ENCODE measurements at regions not wholly inside any gene's neighbourhood (a gene's known extent, or its start where the extent isn't known, plus 50 kb on each side); places are given as distances from the start of the nearest gene placed in this dataset.
"Not testable (repeated sequence)": the region's sequence is repeated elsewhere in the genome, so short reads cannot be mapped to it uniquely, and the experiment has no call there.

DNA sequence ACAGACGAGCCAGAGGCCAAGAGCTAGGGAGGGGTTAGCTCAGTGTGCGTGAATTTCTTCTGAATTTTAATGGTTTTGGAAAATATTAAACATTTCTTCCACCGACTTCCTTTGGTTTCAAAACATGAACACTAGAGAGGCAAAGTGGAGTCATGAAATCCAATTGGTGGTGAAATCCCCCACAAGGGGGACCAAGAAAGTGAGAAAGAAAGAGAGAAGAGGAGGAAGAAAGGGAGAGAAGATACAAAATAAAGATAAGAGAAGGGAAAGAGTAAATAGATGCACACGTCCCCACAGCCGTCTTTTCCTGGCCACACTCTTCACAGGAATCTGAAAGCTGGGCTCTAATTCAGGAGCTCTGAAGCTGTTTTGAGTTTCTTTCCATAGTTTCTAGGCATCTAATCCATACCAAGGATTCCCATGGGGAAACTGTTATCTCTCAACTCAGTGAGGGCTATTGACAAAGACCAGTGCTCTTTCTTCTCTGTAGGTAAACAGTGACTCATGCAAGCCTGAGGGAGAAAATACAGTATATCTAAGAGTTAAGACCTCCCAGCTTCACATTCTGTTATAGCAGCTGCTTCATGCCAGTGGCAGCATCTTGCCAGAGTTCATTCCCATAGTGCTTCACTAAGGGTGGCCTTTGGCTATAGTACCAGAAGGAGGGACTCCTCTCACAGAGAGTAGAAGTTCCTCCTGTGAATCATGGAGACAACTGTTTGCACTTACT, 115.8 kb upstream of the LIFR start:
- no peak for DNase-seq (ENCODE audit: extremely low read depth in 1 of 11, low read depth in 9 of 11, low spot score in 4 of 11)

DNA sequence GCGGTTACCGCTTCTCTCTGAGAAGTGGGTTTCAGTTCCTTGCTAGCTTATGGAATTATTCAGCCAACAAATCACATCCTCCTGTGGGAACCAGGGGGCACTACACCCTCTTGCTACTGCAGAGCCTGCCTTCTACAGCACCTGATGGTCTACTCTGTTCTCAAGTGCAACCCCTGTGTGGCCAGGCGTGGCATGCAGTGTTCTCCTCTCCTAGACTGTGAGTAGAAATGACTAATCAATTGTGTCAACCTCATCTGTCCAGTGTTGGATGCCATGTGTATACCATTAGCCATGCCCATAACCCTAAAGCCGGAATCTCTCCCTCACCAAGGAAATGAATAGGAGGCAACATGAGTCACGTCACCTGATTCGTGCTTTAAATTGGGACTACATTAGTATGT, 117.2 kb upstream of the LIFR start:
- no peak for DNase-seq (ENCODE audit: extremely low read depth in 1 of 11, low read depth in 9 of 11, low spot score in 4 of 11)

DNA sequence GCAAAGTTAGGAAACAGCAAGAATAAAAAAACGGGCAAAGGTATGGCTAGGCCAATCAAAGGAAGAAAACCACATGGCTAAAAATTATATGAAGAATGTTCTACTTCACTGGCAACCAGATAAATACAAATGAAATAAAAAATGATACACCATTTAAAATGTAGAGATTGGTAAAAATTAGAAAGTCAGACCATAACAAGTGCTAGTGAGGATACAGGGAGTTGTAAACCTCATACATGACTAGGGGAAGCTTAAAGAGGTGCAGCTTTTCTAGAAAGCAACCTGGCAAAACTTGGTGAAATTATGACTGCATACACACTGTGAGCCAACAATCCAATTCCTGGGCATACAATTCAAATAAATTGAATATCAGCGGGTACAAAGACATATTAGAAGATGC, 119.0 kb upstream of the LIFR start:
- DNase-seq (ENCODE audit: extremely low read depth in 1 of 11, low read depth in 9 of 11, low spot score in 4 of 11) = no peak

DNA sequence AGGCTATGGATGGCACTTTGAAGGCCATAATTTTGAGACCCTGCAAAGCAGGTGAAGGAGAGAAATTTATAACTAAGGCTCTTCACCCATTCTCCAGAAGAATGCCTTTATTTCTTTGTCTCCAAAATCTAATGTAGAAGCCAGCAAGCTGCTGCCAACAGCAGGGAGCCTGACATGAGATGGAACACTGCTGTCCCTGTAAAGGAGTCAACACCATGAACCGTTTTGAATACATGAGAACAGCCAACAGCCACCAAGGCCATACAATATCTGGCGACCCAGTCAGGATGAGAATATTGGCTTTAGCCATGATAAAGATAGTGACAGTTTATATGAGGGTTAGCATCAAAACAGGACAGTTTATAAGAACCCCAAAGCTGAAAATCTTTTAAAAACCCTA, 121.2 kb upstream of the LIFR start:
- no peak for DNase-seq (ENCODE audit: extremely low read depth in 1 of 11, low read depth in 9 of 11, low spot score in 4 of 11)

DNA sequence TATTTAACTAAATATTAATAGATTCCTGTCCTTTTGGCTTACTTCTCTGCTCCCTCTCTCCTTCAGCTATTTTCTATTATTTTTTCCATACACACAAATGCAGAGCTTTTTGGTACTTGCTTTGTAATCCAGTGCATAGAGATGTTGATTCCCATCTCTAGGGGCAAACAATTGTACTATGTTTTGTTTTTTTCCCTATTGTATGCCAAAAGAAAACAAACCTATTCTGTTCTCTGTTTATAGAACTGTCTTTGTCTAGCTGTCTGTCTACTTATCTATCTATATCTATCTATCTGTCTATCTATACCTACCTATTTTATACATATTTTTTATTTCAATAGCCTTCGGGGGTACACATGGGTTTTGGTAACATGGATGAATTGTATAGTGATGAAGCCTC, 121.6 kb upstream of the LIFR start:
- no peak for DNase-seq (ENCODE audit: extremely low read depth in 1 of 11, low read depth in 9 of 11, low spot score in 4 of 11)

DNA sequence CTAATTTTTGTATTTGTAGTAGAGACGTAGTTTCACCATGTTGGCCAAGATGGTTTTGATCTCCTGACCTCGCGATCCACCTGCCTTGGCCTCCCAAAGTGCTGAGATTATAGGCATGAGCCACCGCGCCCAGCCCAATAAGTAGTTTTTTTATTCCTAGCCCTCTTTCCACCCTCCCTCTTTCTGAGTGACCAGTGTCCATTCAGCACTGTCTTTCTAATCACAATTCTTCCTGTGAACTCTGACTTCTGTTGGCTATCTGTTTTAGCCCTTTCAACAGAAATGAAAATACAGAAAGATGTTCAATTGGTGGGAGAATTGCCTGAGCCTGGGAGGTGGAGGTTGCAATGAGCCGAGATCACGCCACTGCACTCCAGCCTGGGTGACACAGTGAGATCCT, 122.3 kb upstream of the LIFR start:
- not testable (repeated sequence) for DNase-seq (ENCODE audit: extremely low read depth in 1 of 11, low read depth in 9 of 11, low spot score in 4 of 11)

DNA sequence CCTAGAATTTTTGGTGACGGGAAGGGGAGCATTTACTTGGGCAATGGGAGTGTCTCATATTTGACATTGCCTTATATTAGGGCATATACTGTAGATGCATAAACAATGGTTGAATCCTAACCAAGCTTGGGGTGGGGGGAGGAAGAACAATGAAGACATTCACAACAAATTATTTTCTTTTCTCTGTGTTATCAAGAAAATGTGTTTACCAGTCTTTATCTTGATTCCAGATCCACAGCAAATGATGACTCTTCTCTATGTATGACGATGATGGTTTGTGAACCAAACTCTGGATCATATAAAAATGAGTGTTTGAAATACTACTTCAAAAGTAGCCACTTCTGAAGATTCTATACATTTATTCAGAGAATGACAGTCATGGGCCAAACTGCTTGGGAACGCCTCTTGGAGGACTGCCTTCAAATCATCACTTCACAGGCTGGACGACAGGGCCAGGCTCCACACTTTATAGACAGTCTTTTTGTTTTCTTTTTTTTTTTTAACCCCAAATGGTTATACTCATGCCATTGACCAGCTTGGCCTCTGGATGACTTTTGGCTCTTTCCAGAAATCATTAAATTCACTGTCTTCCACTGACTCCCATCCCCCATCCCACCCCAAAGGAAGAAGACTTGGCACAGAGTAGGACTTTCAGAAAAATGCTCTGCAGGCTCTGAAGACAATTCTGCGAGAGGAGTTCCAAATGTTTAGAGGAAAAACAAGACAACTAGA, 123.8 kb upstream of the LIFR start:
- peak in 6 of 11 donors; percentile 36 to 63 (median 54) for DNase-seq (ENCODE audit: extremely low read depth in 1 of 11, low read depth in 9 of 11, low spot score in 4 of 11)

DNA sequence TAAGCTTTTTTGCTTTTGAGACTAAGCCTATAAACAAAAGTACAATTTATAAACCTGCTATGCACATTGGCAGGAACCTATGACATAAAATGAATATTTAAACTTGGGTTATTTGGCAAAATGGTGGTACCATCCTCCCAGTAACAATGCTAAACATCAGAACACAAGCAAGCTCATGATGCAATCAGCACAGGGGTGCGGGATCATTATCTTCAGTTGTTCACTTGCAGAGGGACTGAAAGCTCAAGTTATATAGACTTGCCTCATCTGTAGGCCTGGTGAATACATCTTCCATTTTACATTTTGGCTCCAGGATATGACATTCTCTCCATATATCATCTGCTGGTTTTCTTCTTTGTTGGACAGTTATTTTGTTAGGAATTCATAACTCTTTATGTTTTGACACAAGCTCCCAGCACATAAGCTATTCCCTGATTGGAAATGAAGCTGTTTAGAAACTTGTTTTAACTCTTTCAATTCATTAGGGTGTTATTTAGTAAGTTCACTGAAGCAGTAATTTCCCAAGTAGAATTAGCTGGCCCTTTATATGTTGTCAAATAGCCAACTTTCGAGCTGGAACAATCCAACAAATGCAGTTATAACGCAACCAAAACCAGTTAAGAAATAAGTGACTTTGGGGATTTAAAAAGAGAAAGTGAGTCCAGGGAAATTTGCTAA, 124.7 kb upstream of the LIFR start:
- no peak for DNase-seq (ENCODE audit: extremely low read depth in 1 of 11, low read depth in 9 of 11, low spot score in 4 of 11)

DNA sequence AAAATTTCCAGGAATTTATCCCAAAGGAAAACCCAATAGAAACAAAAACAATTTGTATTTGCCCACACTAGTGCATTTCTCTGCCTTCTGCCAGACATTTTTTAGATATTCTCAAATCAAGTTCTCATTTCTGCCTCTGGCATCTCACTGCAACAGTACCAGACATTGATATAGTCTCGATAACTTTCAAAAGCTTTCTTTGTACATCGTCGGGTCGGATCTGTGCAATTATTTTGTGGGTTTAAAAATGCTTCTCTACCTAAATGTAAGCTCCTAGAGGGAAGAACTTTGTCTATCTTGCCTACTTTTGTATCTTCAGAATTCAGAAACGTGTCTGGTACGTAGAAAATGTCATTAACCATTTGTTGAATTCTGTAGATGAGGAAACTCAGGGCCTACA, 125.5 kb upstream of the LIFR start:
- no peak for DNase-seq (ENCODE audit: extremely low read depth in 1 of 11, low read depth in 9 of 11, low spot score in 4 of 11)

DNA sequence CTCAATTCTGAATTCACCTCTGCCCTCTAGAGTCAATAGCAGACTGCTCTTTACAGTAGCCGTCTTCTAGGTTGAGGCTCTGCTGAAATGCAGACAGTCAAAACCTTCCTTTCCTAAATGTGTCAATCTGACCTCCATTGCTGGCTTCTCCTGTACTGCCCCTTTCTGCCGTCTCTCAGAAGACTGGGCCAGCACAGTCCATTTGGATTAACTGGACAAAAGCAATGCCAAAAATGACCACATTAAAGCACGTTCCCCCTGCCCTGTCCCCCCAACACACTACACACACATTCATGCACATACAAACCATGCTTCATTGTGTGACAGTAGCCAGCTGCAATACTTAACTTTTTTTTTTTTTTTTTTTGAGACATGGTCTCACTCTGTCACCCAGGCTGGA, 130.2 kb upstream of the LIFR start:
- no peak for DNase-seq (ENCODE audit: extremely low read depth in 1 of 11, low read depth in 9 of 11, low spot score in 4 of 11)

DNA sequence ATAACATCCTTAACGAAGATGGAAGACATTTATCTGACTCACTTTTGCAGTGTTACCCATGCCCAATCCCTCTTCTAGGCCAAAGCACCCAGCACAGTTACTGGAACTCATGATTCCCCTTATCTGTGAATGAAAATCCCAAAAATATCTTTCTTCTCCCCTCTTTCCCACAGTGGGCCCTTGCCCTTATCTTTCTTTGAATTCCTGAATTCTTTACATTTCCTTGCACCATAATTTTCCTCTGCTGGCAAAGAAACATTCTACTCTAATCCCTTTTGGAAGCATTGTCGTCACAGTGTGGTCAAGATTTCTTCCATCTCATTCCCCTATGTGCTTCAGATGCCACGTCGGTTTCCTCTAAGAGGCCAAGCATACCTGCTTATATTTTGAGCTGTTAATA, 135.9 kb upstream of the LIFR start:
- no peak for DNase-seq (ENCODE audit: extremely low read depth in 1 of 11, low read depth in 9 of 11, low spot score in 4 of 11)

DNA sequence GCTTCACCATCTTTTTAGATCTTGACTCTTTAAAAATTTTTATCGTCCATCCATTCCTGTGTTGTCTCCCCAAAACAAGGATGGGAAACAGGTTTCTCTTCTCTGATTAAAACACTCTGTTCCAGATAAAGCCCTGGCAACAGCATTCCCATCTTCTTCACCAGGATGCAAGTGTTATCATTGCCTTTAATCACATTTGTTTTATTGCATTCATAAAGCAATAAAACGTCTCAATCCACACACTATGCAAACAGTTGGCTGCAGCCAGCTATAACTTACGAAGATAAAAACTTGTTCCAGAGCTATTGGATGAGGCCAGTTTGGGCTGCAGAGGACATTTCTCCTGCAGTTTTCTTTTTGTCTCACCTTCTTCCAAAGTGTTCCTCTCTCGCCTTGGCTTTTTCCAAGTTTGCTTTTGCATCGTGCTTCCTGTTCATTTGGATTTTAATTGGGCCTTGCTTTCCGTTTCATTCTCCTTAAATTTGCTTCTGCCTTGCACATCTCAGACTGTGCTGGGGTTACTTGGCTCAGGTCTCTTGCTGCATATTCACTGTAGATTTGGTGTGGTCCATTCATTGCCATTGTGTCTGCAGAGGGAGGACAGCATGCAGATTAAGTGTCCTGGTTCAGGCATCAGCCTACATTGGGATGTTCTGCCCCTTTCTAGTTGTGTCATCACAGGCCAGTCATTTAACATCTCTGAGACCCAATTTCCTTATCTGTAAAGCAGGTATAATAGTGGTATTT, 136.5 kb upstream of the LIFR start:
- DNase-seq (ENCODE audit: extremely low read depth in 1 of 11, low read depth in 9 of 11, low spot score in 4 of 11) = no peak

DNA sequence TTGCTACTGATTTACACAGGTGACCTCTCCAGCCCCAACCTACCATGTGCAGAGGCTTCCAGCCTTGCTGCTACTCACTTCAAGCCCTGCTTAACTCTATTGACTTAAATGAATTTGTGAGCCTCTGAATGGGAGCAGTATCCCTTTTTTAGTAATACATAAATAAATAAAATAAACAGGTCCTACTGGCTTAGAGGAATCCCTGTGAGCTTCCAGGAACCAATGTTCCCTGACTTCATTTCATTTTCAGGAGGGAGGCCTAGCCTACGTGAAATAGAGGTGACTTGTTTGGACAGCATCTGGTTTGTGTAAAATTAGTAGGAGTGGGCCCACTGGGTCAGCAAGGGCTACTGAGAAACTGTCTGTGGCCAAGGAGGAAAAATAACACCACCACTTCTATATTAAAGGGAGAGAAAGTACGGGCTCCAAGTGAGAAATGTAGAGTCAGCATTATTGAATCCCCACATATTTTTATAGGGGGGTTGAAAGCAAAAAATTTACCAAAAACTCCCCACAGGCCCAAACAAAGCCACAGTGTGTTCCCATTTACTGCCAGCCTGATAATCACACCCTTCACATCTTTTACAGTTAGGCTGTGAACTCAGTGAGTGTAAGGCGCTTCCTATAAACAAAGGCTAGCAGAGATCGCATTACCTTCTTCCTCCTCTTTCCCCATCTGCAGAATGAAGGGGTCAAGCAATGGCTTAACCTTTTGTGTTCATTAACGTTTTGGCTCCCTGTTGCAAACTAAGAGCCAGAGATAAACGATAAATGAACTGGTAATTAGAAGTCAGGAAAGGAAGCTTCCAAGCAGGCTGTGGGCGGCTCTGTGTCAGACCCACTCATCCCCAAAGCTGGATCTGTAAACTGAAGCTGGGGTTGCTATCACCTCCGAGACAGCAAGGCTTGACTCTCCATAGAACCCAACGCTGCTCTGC, 138.8 kb upstream of the LIFR start:
- peak in 6 of 11 donors; percentile 32 to 55 (median 38) for DNase-seq (ENCODE audit: extremely low read depth in 1 of 11, low read depth in 9 of 11, low spot score in 4 of 11)

DNA sequence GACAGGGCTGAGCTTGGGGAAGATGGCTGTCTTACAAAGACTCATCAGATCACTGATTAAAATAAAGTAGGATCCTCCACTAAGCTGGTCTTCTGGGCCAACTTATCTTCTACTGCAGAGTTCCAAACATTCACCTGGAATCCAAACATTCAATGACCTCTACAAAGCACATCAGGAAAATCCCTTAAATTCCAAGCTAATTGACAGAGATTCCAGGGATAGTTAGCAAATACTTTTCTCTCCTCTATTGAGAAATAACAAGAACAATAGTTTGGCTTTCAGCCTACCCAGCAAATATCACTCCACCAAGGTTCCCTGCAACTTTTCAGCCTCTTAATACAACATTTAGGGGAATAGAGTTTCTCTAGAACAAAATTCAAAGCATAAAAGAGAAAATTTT, 140.6 kb upstream of the LIFR start:
- DNase-seq (ENCODE audit: extremely low read depth in 1 of 11, low read depth in 9 of 11, low spot score in 4 of 11) = no peak

DNA sequence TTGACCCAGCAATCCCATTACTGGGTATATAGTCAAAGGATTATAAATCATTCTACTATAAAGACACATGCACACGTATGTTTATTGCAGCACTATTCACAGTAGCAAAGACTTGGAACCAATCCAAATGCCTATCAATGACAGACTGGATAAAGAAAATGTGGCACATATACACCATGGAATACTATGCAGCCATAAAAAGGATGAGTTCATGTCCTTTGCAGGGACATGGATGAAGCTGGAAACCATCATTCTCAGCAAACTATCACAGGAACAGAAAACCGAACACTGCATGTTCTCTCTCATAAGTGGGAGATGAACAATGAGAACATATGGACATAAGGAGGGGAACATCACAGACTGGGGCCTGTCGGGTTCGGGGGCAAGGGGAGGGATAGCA, 140.3 kb upstream of the OSMR start:
- DNase-seq (ENCODE audit: extremely low read depth in 1 of 11, low read depth in 9 of 11, low spot score in 4 of 11) = not testable (repeated sequence)

DNA sequence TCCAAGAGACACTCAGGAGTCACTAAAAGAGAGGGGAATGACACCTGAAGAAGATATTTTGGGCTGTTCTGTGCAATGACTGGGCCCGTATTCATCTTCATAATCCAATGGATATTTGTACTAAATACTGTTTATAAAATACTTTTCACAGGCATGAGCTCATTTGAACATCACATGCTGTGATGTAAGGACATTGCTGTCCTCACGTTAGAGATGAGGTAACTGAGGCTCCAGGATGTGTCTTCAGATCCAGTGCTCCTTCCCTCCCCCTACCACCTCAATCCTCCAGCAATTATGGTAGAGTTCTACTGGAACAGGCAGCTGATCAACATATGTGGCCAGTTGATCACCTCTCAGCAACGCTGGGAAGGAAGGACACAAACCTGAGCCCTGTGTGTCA, 139.4 kb upstream of the OSMR start:
- no peak for DNase-seq (ENCODE audit: extremely low read depth in 1 of 11, low read depth in 9 of 11, low spot score in 4 of 11)

DNA sequence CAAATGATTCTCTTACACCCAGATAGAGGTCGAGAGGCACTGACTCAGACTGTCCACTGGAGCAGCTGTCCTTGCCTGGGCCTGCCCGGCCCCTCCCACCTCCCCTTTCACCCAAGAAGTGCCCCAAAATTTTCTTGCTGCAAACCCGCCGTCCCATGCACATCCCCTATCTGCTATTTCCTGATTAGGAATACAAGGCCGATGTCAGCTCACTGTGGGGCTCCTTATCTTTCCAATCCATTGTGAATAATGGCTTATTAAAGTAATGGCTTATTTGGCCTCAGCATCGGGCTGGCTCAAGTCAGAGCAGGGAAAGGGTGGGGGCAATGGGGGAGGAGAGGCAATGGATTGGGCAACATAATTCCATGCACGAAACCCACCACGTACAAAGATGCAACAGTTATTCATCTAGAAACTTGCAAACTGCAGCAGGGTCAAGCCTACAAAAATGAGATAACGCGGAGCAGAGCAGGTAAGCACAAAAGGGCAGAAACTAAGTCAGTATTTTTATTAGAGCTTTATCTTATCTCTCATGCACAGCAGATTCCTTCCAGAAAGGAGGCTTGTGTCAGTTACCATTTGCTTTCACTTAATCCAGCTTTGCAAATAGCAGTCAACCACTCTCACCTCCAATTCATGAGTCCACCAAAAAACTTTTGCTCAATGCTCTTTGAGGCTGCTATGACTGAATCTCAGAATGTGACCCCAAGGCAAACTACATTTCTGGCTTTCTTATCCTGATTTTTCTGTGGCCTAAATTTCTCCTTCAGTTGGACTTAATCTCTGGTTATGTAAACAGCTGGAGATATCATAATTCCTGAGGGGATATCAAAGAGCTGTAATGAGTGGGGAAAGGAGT, 138.2 kb upstream of the OSMR start:
- no peak for DNase-seq (ENCODE audit: extremely low read depth in 1 of 11, low read depth in 9 of 11, low spot score in 4 of 11)
